ENCODE measurements at regions not wholly inside any gene's neighbourhood (a gene's known extent, or its start where the extent isn't known, plus 50 kb on each side); places are given as distances from the start of the nearest gene placed in this dataset.

DNA sequence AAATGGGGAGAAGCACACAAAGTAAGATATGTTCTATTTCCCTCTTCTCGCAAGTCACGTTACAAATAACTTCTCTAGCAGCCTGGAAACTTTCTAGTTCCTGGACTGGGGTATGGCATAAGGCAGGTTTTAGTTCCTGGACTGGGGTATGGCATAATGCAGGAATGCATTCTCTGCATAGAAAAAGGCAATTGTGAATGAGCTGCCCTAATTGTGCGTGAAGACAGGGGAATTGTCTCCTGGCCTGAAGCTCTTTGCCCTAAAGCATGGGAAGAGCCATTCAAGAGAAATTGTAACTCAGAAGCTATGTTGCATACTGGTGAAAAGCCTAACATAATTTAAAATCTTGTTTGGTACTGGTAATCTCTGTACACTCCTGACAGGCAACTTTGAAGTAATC lies 54.3 kb upstream of the CBLB start:
- no peak for DNase-seq (ENCODE audit: low spot score)
- H3K36me3 Mint-ChIP-seq (ENCODE audit: low read depth, unreplicated experiment): no peaks in the 10 kb centered on the region
- no peak overlapping the region for H3K4me3 Mint-ChIP-seq (ENCODE audit: unreplicated experiment)
- no peaks in the 10 kb centered on the region for H3K4me1 Mint-ChIP-seq (ENCODE audit: unreplicated experiment)
- H3K9me3 Mint-ChIP-seq (ENCODE audit: unreplicated experiment): no peaks in the 10 kb centered on the region
- H3K27ac Mint-ChIP-seq (ENCODE audit: unreplicated experiment): no peak overlapping the region
- no peaks in the 10 kb centered on the region for H3K27me3 Mint-ChIP-seq (ENCODE audit: unreplicated experiment)
- TF ChIP-seq, protein P1, sequence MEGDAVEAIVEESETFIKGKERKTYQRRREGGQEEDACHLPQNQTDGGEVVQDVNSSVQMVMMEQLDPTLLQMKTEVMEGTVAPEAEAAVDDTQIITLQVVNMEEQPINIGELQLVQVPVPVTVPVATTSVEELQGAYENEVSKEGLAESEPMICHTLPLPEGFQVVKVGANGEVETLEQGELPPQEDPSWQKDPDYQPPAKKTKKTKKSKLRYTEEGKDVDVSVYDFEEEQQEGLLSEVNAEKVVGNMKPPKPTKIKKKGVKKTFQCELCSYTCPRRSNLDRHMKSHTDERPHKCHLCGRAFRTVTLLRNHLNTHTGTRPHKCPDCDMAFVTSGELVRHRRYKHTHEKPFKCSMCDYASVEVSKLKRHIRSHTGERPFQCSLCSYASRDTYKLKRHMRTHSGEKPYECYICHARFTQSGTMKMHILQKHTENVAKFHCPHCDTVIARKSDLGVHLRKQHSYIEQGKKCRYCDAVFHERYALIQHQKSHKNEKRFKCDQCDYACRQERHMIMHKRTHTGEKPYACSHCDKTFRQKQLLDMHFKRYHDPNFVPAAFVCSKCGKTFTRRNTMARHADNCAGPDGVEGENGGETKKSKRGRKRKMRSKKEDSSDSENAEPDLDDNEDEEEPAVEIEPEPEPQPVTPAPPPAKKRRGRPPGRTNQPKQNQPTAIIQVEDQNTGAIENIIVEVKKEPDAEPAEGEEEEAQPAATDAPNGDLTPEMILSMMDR (IDR thresholded peaks at IDR 0.05; ENCODE audit: unreplicated experiment): no peak

GRCh38 chr3:105927741-105928140 lies 58.9 kb upstream of the CBLB start:
- Mint-ChIP-seq H3K4me3 (ENCODE audit: unreplicated experiment) (no peak overlapping the region), H3K27me3 (ENCODE audit: unreplicated experiment) (no peaks in the 10 kb centered on the region), H3K9me3 (ENCODE audit: unreplicated experiment) (no peaks in the 10 kb centered on the region), H3K36me3 (ENCODE audit: low read depth, unreplicated experiment) (no peaks in the 10 kb centered on the region), H3K4me1 (ENCODE audit: unreplicated experiment) (no peaks in the 10 kb centered on the region), H3K27ac (ENCODE audit: unreplicated experiment) (no peak overlapping the region)
- TF ChIP-seq, protein P1 (IDR thresholded peaks at IDR 0.05; ENCODE audit: unreplicated experiment): no peak
- no peak for DNase-seq (ENCODE audit: low spot score)

- TF ChIP-seq, protein P1 (IDR thresholded peaks at IDR 0.05; ENCODE audit: unreplicated experiment): no peak
- DNase-seq (ENCODE audit: low spot score): no peak
- no peaks in the 10 kb centered on the region for H3K27me3 Mint-ChIP-seq (ENCODE audit: unreplicated experiment)
- H3K27ac Mint-ChIP-seq (ENCODE audit: unreplicated experiment): no peak overlapping the region
- no peaks in the 10 kb centered on the region for H3K9me3 Mint-ChIP-seq (ENCODE audit: unreplicated experiment)
- H3K4me1 Mint-ChIP-seq (ENCODE audit: unreplicated experiment): no peaks in the 10 kb centered on the region
- H3K4me3 Mint-ChIP-seq (ENCODE audit: unreplicated experiment): no peak overlapping the region
- no peaks in the 10 kb centered on the region for H3K36me3 Mint-ChIP-seq (ENCODE audit: low read depth, unreplicated experiment)
Observed at GRCh38 chr3:105930733-105931132, 61.9 kb upstream of the CBLB start.

GRCh38 chr3:105931500-105931899 lies 62.7 kb upstream of the CBLB start:
- DNase-seq (ENCODE audit: low spot score): no peak
- no peaks in the 10 kb centered on the region for H3K36me3 Mint-ChIP-seq (ENCODE audit: low read depth, unreplicated experiment)
- TF ChIP-seq, protein P1 (IDR thresholded peaks at IDR 0.05; ENCODE audit: unreplicated experiment): no peak
- H3K4me1 Mint-ChIP-seq (ENCODE audit: unreplicated experiment): no peaks in the 10 kb centered on the region
- H3K4me3 Mint-ChIP-seq (ENCODE audit: unreplicated experiment): no peak overlapping the region
- no peak overlapping the region for H3K27ac Mint-ChIP-seq (ENCODE audit: unreplicated experiment)
- H3K9me3 Mint-ChIP-seq (ENCODE audit: unreplicated experiment): no peaks in the 10 kb centered on the region
- H3K27me3 Mint-ChIP-seq (ENCODE audit: unreplicated experiment): no peaks in the 10 kb centered on the region

DNA sequence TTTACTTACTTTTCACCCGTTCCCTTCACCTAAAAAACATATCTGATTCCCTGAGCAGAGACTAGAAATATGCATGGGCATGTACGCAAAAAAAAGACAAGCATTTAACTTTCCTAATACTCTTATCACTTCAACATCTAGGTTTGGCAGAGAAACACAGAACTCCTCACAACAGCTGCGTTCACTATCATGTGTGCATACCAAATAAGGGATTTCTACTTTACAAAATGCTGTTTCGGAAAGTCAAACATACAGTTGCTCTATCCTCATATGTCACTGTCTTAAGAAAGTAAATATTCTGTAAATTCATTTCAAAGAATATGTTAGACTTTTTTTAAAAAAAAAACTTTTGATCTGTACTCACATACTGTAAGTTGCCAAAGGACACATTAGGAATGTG lies 65.1 kb upstream of the CBLB start:
- DNase-seq (ENCODE audit: low spot score): no peak
- H3K27ac Mint-ChIP-seq (ENCODE audit: unreplicated experiment): no peak overlapping the region
- no peaks in the 10 kb centered on the region for H3K36me3 Mint-ChIP-seq (ENCODE audit: low read depth, unreplicated experiment)
- no peaks in the 10 kb centered on the region for H3K4me1 Mint-ChIP-seq (ENCODE audit: unreplicated experiment)
- no peaks in the 10 kb centered on the region for H3K9me3 Mint-ChIP-seq (ENCODE audit: unreplicated experiment)
- TF ChIP-seq, protein P1 (IDR thresholded peaks at IDR 0.05; ENCODE audit: unreplicated experiment): no peak
- H3K27me3 Mint-ChIP-seq (ENCODE audit: unreplicated experiment): no peaks in the 10 kb centered on the region
- H3K4me3 Mint-ChIP-seq (ENCODE audit: unreplicated experiment): no peak overlapping the region

Data from endothelial cell (in vitro differentiated cells).